ENCODE measurements at regions not wholly inside any gene's neighbourhood (a gene's known extent, or its start where the extent isn't known, plus 50 kb on each side); places are given as distances from the start of the nearest gene placed in this dataset.

DNA sequence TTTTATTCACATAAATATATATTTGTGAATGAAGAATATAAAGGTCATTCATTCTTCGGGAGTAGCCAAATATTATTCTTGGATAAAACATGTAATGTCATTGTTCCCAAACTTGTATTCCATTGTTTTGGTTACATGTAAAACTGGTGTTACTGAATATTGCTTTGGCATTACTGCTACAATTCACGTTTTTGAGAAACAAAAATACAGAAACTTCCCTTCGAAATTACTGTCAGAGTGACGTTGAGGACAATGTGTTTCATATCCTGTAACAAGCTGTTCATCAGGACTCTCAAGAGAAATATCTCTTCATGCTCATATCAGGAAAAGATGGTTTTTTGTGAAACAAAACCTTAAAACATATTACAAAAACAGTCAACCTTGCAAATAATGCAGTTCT lies 258.9 kb upstream of the DDX53 start:
- Histone ChIP-seq H3K9me3 (no peaks in the 10 kb centered on the region), H3K27me3 (no peaks in the 10 kb centered on the region), H3K27ac (no peak overlapping the region), H3K4me1 (no peaks in the 10 kb centered on the region), H3K4me3 (no peak overlapping the region), H3K36me3 (replicated peaks in 1 of 2; ENCODE audit: insufficient read depth in 1 of 2, low read depth in 2 of 2) (no peaks in the 10 kb centered on the region)
- 67 to 77% methylated on average over 4 of the region's 4 CpGs for WGBS, 2 donors
- no peak for ATAC-seq
- intact Hi-C loops (cut with DNase I) = no loop called here
- TF ChIP-seq CTCF (IDR thresholded peaks at IDR 0.05) = no peak
- no peak for DNase-seq

DNA sequence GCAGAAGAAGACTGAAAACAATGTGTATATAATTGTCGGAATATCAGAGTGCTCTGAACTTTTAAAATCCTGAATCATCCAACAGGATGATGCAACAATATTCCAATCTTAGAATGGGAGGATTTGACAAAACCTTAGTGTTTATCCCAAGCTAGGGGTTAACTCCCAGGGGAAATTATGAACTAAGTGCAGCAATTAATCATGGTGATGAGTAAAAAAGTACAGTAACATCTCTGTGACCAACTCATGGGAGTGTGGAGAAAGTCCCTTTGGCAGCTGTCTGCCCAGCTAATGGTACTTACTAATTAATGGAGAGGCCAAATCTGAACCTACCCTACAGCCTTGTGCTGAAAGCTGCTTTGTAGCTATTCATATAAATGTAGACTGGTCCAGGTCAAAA lies 257.6 kb upstream of the DDX53 start:
- H3K36me3 ChIP-seq (replicated peaks in 1 of 2; ENCODE audit: insufficient read depth in 1 of 2, low read depth in 2 of 2) = no peaks in the 10 kb centered on the region
- ATAC-seq = no peak

DNA sequence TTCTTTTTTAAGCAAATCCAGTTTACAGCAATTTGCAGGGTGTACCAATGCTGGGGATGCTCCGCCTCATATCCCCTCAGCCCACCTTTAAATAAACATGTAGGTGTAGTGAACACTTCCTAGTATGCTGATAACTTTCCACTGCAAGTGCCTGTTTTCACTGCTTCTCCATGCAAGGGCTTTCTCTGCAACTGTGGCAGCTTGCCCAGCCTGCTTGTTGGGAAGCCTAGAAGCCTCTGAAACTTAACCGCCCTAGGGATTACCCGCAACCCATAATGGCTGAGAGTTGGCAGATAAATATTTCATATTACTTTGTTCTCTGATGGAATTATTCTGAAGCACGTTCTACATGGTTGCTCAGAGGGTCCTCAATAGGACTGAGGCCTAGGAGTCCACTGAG lies 253.7 kb upstream of the DDX53 start:
- Histone ChIP-seq H3K9me3 (no peaks in the 10 kb centered on the region), H3K27ac (no peak overlapping the region), H3K27me3 (no peaks in the 10 kb centered on the region), H3K4me3 (no peak overlapping the region), H3K36me3 (replicated peaks in 1 of 2; ENCODE audit: insufficient read depth in 1 of 2, low read depth in 2 of 2) (no peaks in the 10 kb centered on the region), H3K4me1 (no peaks in the 10 kb centered on the region)
- WGBS, 2 donors = 79 to 81% methylated on average over 4 of the region's 4 CpGs
- DNase-seq = no peak
- no peak for ATAC-seq
- intact Hi-C loops (cut with DNase I) = no loop called here
- TF ChIP-seq CTCF (IDR thresholded peaks at IDR 0.05) (no peak), POLR2A (IDR thresholded peaks at IDR 0.05) (no peak)

More for the DNA sequence above, 257.6 kb upstream of the DDX53 start:
- H3K4me3 ChIP-seq = no peak overlapping the region
- 67 to 87% methylated on average over 1 of the region's 1 CpG for WGBS, 2 donors
- TF ChIP-seq POLR2A (IDR thresholded peaks at IDR 0.05) = no peak
- TF ChIP-seq CTCF (IDR thresholded peaks at IDR 0.05) = no peak
- intact Hi-C loops (cut with DNase I) = no loop called here
- no peaks in the 10 kb centered on the region for H3K4me1 ChIP-seq
- no peak for DNase-seq
- no peaks in the 10 kb centered on the region for H3K9me3 ChIP-seq
- H3K27ac ChIP-seq = no peak overlapping the region
- H3K27me3 ChIP-seq = no peaks in the 10 kb centered on the region

- TF ChIP-seq POLR2A (IDR thresholded peaks at IDR 0.05) (no peak), CTCF (IDR thresholded peaks at IDR 0.05) (peak; percentile 40 to 64 (median 53))
- Histone ChIP-seq H3K36me3 (replicated peaks in 1 of 2; ENCODE audit: insufficient read depth in 1 of 2, low read depth in 2 of 2) (no peaks in the 10 kb centered on the region), H3K9me3 (no peaks in the 10 kb centered on the region), H3K4me3 (no peak overlapping the region), H3K27me3 (no peaks in the 10 kb centered on the region), H3K27ac (no peak overlapping the region), H3K4me1 (no peaks in the 10 kb centered on the region)
- ATAC-seq (peak; percentile 52), DNase-seq (peak; percentile 23 to 55 (median 38))
- intact Hi-C loops (cut with DNase I) = no loop called here
- WGBS, 2 donors = 18 to 19% methylated on average over 7 of the region's 7 CpGs
These were observed 251.4 kb upstream of the DDX53 start for GRCh38 chrX:22748093-22748999.

Data from body of pancreas (tissue), 4 donors.